HG03558 (cell line): ENCODE measurements at regions not wholly inside any gene's neighbourhood (a gene's known extent, or its start where the extent isn't known, plus 50 kb on each side); places are given as distances from the start of the nearest gene placed in this dataset.
"Not testable (repeated sequence)": the region's sequence is repeated elsewhere in the genome, so short reads cannot be mapped to it uniquely, and the experiment has no call there.

Source experiments
- ATAC-seq: cut with Tn5 transposase; IDR thresholded peaks from one replicate; pipeline ENCODE4 v1.9.1; 2021; ENCODE audit warnings: moderate number of reproducible peaks; ENCODE audit not compliant: unreplicated experiment; ENCODE audit errors: extremely low read depth

GRCh38 chr2:228543117-228543516 is 361.6 kb upstream of the SPHKAP start:
- ATAC-seq, result no peak

DNA sequence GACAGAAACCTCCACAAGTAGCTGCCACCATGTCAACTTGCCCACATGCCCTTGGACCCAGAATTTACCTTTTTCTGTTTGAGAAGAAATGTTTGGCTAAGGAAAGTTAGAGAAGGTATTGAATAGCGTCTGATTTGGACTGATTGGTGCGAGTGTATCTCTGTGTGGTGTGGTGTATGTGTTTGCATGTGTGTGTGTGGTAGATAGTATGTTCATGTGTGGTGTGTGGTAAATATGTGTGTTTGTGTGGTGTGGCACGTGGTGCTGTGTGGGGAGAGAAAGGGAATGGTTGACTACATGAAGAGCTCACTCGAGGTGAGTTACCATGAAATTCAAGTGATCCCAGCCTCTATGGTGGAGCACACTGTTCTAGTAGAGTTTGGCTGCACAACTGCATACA is 360.8 kb upstream of the SPHKAP start:
- no peak for ATAC-seq

DNA sequence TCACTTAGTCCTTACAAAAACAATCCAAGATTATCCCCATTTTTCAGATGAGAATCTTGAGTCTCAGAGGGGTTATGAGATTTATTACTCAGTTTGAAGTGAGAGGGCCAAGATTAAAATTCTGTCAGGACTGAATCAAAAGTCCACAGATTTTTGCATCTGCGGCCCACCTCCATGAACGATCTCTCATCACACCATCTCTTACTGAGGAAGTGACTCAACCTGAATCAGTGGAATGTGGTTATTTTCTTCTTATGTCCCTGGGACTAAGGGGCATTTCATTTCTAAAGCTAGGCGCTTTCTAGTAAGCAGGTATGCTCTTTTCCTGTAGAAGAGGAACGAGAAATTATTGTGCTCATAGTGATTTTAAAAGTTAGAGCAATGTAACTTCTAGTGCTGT is 360.3 kb upstream of the SPHKAP start:
- no peak for ATAC-seq

- ATAC-seq, result no peak
These were observed 359.5 kb upstream of the SPHKAP start for GRCh38 chr2:228540976-228541375.

DNA sequence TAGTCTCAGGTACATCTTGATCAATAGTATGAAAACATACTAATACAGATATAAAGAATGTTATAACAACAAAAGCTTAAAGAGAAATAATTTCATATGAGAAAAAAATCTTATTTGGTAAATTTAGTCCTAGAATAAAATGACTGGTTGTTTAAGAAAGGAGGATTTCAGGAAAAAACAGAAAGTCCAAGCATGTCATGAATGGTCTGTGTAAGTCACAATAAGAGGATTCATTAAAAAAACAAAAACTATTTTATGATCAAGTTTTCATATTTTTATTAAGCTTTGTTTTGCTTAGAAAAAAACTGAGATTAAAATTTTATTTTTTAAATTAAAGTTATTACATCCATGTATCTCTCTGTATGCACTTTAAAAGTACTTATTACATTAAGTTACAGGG is 353.9 kb upstream of the SPHKAP start:
- no peak for ATAC-seq

DNA sequence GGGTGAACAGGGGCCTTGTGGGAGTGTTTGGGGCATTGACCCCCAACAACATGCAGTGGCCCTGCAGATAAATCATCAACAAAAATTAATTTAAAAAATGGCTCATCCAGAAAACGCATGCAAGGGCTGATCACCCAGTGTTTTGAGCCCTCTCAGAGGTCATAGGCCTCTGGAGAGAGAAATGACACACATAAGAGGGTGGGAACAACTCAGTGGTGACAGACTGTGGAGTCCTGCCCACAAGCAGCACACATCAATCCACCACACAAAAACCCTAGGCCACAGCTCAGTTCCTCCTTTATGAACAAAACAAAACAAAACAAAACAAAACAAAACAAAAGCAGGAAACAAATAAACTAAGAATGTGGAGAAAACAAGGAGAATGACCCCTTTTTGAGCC is 351.7 kb upstream of the SPHKAP start:
- ATAC-seq, result no peak

DNA sequence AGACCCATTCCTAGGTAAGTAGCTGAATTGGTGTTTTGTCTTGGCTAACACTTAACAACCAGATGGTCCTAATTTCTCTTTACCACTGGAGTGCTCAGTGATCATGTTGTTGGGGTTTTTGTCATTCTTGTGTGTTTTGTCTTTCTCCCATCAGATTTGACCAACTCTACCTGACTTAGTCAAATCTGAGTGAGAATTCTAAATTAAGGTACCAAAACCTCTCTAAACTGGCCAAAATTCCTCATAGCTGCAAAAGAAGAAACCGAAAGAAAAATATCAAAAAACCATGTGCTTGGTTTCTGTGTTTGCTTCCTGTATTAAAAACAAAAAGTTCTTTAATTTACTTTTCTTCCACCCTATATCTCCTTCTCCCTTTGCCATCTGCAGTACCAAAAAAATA is 350.7 kb upstream of the SPHKAP start:
- ATAC-seq, result no peak

- ATAC-seq, result no peak
These were observed 345.9 kb upstream of the SPHKAP start for GRCh38 chr2:228527197-228527881.

GRCh38 chr2:228526687-228527086 is 345.2 kb upstream of the SPHKAP start:
- no peak for ATAC-seq

DNA sequence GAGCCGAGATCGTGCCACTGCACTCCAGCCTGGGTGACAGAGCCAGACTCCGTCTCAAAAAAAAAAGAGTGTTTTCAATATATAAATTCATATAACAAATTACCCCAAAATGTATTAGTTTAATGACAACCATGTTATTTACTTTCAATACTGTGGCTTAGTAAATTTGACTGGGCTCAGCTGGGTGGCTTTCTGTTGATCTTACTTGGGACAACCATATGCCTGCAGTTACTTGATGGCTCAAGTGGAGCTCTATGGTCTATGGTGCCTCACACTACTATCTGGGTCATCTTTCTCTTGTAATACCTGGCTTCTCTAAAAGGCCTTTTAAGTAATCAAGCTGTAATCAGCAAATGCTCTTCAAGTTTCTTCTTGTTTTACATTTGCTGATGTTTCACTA is 341.5 kb upstream of the SPHKAP start:
- ATAC-seq, result no peak

DNA sequence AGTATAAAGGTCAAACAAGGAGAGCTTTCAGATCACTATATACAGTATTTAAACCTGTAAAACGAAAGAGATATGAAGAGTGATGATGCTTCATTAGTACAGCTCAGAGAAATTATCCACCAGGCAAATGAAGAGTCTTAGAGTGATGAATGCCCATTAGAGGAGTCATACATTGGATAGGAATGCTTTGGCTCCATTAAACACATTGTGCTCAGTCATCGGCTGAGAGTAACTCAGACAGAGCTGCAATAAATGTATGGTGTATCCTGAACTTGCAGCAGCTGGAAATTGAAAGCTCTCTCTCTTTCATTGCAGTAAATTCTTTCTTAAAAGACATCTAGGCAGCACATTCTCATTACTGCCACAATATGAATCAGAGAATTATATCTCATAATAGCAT is 340.8 kb upstream of the SPHKAP start:
- no peak for ATAC-seq

GRCh38 chr2:228519561-228519960 is 338.1 kb upstream of the SPHKAP start:
- ATAC-seq, result no peak

DNA sequence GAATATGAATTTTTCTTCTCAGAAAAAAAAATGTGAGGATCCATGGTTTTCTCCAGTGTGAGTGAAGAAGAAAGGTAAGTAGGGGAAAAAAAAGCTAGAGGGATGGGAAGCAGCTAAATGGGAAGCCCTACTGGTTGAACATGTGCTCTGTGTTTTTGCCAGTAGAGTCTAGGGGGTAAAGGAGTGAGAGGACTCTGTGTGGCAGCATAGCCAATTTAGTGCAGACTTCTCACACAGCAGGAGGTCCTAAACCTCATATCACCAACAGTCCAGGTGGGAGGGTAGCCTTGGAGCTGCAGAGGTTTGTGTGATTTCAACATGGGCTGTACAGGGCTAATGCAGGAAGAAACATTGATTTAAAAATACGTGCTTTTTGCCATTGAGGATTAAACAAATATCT is 334.5 kb upstream of the SPHKAP start:
- no peak for ATAC-seq

DNA sequence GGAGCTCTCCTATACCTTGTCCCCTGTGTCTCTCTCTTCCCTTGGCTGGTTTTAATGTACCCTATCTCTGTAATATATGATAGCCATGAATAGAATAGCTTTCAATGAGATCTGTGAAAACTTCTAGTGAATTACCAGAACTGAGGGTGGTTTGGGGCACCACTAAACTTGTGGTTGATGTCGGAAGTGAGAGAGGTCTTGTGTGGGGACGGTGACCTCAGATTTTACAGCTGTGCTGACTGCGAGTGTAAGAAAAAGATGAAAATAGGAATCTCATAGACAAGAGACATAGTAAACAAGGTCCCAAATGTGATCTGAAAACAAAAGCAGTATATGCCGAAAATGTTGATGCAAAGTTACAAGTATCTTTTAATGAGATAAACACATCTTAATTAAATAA is 332.0 kb upstream of the SPHKAP start:
- not testable (repeated sequence) for ATAC-seq

DNA sequence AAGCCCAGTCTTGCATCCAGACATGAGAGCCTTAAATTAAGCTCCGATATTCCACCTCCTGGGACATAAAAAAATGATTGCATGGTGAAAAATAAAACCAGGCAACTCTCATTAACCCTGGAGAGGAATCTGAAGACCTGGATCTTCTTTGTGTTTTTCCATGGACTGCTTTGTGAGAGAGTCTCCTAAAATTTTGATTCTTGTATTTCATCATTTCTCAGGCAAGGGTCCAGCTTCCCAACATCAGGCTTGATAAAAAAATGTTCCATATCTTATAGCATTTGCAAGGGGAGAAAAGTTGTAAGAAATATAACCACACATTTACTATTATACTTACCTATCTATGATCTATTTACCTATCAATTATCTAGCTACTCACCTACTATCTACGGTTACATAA is 327.5 kb upstream of the SPHKAP start:
- no peak for ATAC-seq

DNA sequence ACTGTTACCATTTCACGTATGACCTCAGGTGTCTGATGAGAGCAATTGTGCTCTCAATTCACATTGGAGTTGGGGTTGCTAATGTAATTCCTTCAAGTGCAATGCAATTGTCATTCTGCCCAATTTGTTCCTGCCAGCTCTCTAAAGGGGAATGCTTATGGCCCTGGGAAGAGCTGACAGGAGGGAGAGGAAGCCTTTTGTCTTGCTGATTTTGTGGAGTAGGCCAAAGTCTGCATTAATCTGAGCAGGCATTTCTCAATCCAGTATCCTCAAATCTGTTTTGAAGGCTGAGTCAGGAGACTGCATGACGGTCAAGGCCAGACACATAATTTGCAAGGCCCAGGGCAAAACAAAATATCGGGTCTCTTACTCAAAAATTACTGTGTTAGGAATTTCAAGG is 326.4 kb upstream of the SPHKAP start:
- ATAC-seq, result no peak

DNA sequence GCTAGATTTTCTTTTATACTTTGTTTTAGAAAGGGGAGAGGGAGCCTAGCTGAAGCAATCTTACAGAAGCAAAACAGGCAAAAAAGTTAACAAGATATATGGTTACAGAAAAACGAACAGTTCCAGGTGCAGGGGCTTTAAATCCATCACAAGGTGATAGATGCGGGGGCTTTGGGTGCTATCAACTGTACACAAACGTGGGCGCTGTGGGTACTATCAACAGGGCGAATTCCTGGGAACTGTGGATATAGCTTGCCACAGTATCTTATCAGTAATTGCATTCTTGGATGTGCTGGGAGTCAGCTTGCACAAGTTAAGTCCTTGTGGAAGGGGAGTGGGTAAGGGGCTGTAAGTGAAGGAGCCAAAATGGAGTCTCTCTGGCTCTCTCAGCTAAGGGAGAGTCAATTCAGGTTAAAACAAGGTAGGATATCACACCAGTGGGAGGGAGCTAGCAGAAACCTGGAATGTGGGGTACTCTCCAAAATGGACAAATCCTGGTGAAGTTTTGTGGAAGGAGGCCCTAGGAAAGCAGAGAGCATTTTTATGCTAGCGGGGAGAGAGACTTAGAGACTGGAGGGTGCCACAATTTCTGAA is 325.8 kb upstream of the SPHKAP start:
- ATAC-seq, result no peak

GRCh38 chr2:228503731-228504130 is 322.2 kb upstream of the SPHKAP start:
- no peak for ATAC-seq

GRCh38 chr2:228493852-228494251 is 312.4 kb upstream of the SPHKAP start:
- no peak for ATAC-seq

DNA sequence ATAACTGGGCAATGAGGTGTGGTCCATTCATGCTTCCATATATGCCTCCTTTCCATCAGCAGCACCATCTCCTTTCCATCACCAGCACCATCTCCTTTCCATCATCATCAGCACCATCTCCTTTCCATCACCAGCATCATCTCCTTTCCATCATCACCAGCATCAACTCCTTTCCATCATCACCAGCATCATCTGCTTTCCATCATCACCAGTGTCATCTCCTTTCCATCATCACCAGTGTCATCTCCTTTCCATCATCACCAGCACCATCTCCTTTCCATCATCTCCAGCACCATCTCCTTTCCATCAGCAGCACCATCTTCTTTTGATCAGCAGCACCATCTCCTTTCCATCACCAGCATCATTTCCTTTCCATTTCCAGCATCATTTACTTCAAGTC is 297.5 kb upstream of the SPHKAP start:
- ATAC-seq, result no peak

- no peak for ATAC-seq
These were observed 293.0 kb upstream of the SPHKAP start for GRCh38 chr2:228474466-228474865.

DNA sequence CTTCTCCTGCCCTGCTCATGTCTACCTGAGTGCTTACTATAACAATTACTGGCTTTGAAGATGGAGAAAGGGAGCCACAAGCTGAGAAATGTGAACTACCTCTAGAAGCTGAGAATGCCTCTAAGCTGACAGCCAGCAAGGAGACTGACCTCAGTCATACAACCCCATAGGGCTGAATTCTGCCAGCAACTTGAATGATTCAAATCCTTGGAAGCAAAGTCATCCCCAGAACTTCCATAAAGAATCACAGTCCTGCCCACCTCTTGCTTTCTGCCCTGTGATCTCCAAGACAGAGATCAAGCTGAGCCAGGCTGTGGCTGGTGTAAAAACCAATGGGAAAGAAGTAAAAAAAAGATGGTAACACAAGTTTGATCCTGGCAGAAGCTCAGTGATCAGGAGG is 288.2 kb upstream of the SPHKAP start:
- no peak for ATAC-seq
